ENCODE measurements at regions not wholly inside any gene's neighbourhood (a gene's known extent, or its start where the extent isn't known, plus 50 kb on each side); places are given as distances from the start of the nearest gene placed in this dataset.

DNA sequence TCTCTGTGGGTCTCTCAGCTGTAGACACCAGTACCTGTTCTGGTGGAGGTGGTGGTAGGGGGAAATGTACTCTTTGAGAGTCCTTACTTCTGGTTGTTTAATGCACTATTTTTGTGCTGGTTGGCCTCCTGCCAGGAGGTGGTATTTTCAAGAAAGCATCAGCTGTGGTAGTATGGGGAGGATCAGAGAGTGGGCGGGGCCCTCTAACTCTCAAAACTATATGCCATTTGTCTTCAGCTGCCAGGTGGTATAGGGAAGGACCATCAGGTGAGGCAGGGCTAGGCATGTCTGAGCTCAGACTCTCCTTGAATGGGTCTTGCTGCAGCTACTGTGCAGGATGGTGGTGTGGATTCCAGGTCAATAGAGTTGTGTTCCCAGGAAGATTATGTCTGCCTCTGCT, 1100.8 kb downstream of the CNTNAP5 start:
- H3K9ac ChIP-seq (ENCODE audit: insufficient read depth, low read depth, low read length): no peak overlapping the region
- no peak overlapping the region for H3K4me3 ChIP-seq (replicated peaks in 1 of 3; ENCODE audit: insufficient read depth in 1 of 3, low read depth in 2 of 3, low read length in 3 of 3)
- ChIA-PET POLR2A (no interaction called here), CTCF (ENCODE audit: low intra/inter-chr PET ratio, low total read pairs) (no interaction called here)
- peaks cover 86% of the 10 kb centered on the region for H3K9me3 ChIP-seq (ENCODE audit: low read length)
- intact Hi-C loops (cut with micrococcal nuclease; ENCODE audit: unreplicated experiment): no loop called here
- H3K27ac ChIP-seq (ENCODE audit: extremely low read length, insufficient read depth, low read length): no peak overlapping the region
- H4K20me1 ChIP-seq (ENCODE audit: insufficient read depth, low read length): no peaks in the 10 kb centered on the region
- ATAC-seq (no peak), DNase-seq (ENCODE audit: low spot score) (no peak), FAIRE-seq (no peak)
- TF ChIP-seq MEIS2 (CRISPR knock-in tag; IDR thresholded peaks at IDR 0.05) (no peak), NFYC (CRISPR knock-in tag; IDR thresholded peaks at IDR 0.05) (no peak), ZBTB1 (CRISPR knock-in tag; IDR thresholded peaks at IDR 0.05; ENCODE audit: borderline replicate concordance) (no peak), REXO4 (CRISPR knock-in tag; IDR thresholded peaks at IDR 0.05; ENCODE audit: borderline replicate concordance) (no peak)
- TF ChIP-seq, protein P1, sequence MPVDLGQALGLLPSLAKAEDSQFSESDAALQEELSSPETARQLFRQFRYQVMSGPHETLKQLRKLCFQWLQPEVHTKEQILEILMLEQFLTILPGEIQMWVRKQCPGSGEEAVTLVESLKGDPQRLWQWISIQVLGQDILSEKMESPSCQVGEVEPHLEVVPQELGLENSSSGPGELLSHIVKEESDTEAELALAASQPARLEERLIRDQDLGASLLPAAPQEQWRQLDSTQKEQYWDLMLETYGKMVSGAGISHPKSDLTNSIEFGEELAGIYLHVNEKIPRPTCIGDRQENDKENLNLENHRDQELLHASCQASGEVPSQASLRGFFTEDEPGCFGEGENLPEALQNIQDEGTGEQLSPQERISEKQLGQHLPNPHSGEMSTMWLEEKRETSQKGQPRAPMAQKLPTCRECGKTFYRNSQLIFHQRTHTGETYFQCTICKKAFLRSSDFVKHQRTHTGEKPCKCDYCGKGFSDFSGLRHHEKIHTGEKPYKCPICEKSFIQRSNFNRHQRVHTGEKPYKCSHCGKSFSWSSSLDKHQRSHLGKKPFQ (CRISPR knock-in tag; IDR thresholded peaks at IDR 0.05; ENCODE audit: insufficient replicate concordance): no peak
- TF ChIP-seq, protein P2, sequence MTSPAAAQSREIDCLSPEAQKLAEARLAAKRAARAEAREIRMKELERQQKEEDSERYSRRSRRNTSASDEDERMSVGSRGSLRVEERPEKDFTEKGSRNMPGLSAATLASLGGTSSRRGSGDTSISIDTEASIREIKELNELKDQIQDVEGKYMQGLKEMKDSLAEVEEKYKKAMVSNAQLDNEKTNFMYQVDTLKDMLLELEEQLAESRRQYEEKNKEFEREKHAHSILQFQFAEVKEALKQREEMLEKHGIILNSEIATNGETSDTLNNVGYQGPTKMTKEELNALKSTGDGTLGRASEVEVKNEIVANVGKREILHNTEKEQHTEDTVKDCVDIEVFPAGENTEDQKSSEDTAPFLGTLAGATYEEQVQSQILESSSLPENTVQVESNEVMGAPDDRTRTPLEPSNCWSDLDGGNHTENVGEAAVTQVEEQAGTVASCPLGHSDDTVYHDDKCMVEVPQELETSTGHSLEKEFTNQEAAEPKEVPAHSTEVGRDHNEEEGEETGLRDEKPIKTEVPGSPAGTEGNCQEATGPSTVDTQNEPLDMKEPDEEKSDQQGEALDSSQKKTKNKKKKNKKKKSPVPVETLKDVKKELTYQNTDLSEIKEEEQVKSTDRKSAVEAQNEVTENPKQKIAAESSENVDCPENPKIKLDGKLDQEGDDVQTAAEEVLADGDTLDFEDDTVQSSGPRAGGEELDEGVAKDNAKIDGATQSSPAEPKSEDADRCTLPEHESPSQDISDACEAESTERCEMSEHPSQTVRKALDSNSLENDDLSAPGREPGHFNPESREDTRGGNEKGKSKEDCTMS (CRISPR knock-in tag; conservative IDR thresholded peaks at IDR 0.05): no peak
- 13% methylated on average over 1 of the region's 1 CpG for WGBS (ENCODE audit: low lambda C conversion rate)
- no TSS peak for BruUV-seq (replicated peaks)
- H2AFZ ChIP-seq (ENCODE audit: low read length): no peak overlapping the region
- no peaks in the 10 kb centered on the region for H3K4me1 ChIP-seq (ENCODE audit: insufficient read depth, low read length)
- no peaks in the 10 kb centered on the region for H3K79me2 ChIP-seq (ENCODE audit: insufficient read depth, low read length)
- no peaks in the 10 kb centered on the region for H3K27me3 ChIP-seq (ENCODE audit: control insufficient read depth in 1 of 2, insufficient read depth in 2 of 2, low read length in 2 of 2)
- H3K4me2 ChIP-seq (ENCODE audit: low read depth, low read length): no peak overlapping the region
- no peaks in the 10 kb centered on the region for H3K36me3 ChIP-seq (replicated peaks in 1 of 2; ENCODE audit: control insufficient read depth in 1 of 2, insufficient read depth in 2 of 2, low read length in 2 of 2)
- in situ Hi-C loops (cut with HindIII; ENCODE audit: extremely low pct_ligation_motif_present, low pct_unique_long_range_greater_than_20kb): no loop called here

Measured in HepG2 (cell line).